Astrocyte of the hippocampus (primary cell): ENCODE measurements at regions not wholly inside any gene's neighbourhood (a gene's known extent, or its start where the extent isn't known, plus 50 kb on each side); places are given as distances from the start of the nearest gene placed in this dataset.

Source experiments
- DNase-seq: peaks from one replicate; pipeline ENCODE4 v3.0.0; 2011; ENCODE audit warnings: low read depth, low spot score

GRCh38 chr1:234845097-234845660 lies 235.2 kb upstream of the IRF2BP2 start:
- peak; percentile 33 for DNase-seq

GRCh38 chr1:234844479-234845031 lies 234.6 kb upstream of the IRF2BP2 start:
- DNase-seq, result no peak

- DNase-seq, result no peak
Measured at GRCh38 chr1:234843946-234844345, 234.0 kb upstream of the IRF2BP2 start.

- no peak for DNase-seq
Measured at GRCh38 chr1:234842726-234843641, 233.0 kb upstream of the IRF2BP2 start.

- DNase-seq, result no peak
Measured at GRCh38 chr1:234841710-234842231, 231.8 kb upstream of the IRF2BP2 start.

- DNase-seq, result no peak
Measured at GRCh38 chr1:234841281-234841680, 231.3 kb upstream of the IRF2BP2 start.

- DNase-seq, result no peak
Measured at GRCh38 chr1:234840843-234841242, 230.9 kb upstream of the IRF2BP2 start.

- no peak for DNase-seq
Measured at GRCh38 chr1:234840253-234840652, 230.3 kb upstream of the IRF2BP2 start.

GRCh38 chr1:234839663-234840062 lies 229.7 kb upstream of the IRF2BP2 start:
- no peak for DNase-seq

- no peak for DNase-seq
Measured at GRCh38 chr1:234838820-234839219, 228.8 kb upstream of the IRF2BP2 start.

GRCh38 chr1:234838182-234838581 lies 228.2 kb upstream of the IRF2BP2 start:
- no peak for DNase-seq

- no peak for DNase-seq
Measured at GRCh38 chr1:234837713-234838112, 227.7 kb upstream of the IRF2BP2 start.

- no peak for DNase-seq
Measured at GRCh38 chr1:234836776-234837357, 226.9 kb upstream of the IRF2BP2 start.

- DNase-seq, result no peak
Measured at GRCh38 chr1:234836045-234836681, 226.2 kb upstream of the IRF2BP2 start.

- DNase-seq, result no peak
Measured at GRCh38 chr1:234835239-234835638, 225.3 kb upstream of the IRF2BP2 start.

- no peak for DNase-seq
Measured at GRCh38 chr1:234833646-234834045, 223.7 kb upstream of the IRF2BP2 start.

GRCh38 chr1:234833118-234833517 lies 223.1 kb upstream of the IRF2BP2 start:
- no peak for DNase-seq

- no peak for DNase-seq
Measured at GRCh38 chr1:234827656-234828055, 217.7 kb upstream of the IRF2BP2 start.

GRCh38 chr1:234827181-234827580 lies 217.2 kb upstream of the IRF2BP2 start:
- DNase-seq, result no peak

- no peak for DNase-seq
Measured at GRCh38 chr1:234826352-234826751, 216.4 kb upstream of the IRF2BP2 start.

GRCh38 chr1:234825498-234826165 lies 215.7 kb upstream of the IRF2BP2 start:
- no peak for DNase-seq
